HG02943 (cell line): ENCODE measurements at regions not wholly inside any gene's neighbourhood (a gene's known extent, or its start where the extent isn't known, plus 50 kb on each side); places are given as distances from the start of the nearest gene placed in this dataset.

Source experiments
- ATAC-seq: cut with Tn5 transposase; IDR thresholded peaks from one replicate; pipeline ENCODE4 v1.9.1; 2021; ENCODE audit warnings: mild to moderate bottlenecking, low read depth, moderate library complexity; ENCODE audit not compliant: unreplicated experiment

DNA sequence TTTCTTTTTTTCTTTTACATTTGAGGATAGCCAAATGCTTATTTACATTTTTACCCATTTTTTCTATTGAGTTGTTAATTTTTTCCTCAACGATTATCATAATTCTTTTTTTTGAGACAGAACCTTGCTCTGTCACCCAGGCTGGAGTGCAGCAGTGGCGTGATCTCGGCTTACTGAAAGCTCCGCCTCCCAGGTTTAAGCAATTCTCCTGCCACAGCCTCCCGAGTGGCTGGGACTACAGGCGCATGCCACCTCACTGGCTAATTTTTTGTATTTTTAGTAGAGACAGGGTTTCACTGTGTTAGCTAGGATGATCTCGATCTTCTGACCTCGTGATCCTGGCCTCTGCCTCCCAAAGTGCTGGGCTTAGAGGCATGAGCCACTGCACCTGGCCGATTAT lies 208.7 kb downstream of the LIG4 start:
- ATAC-seq, result no peak

DNA sequence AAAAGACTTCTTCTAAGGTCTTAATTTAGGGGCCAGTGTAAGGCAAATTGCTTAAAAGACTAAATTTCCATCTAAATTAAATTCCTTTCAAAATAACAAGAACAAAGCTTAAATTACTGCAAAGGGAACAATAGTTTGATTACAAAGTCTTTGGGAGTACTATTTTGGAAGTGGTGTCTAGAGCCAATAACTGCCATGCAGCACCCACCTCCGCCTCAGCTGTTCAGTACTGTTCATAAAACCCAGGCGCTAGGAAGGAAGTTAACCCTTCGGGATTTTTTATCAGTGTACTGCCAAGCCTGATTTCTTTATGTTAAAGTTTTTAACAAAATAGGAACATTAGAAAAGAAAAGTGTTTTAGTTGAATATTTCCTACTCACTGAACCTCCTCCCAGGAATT lies 210.1 kb downstream of the LIG4 start:
- no peak for ATAC-seq

DNA sequence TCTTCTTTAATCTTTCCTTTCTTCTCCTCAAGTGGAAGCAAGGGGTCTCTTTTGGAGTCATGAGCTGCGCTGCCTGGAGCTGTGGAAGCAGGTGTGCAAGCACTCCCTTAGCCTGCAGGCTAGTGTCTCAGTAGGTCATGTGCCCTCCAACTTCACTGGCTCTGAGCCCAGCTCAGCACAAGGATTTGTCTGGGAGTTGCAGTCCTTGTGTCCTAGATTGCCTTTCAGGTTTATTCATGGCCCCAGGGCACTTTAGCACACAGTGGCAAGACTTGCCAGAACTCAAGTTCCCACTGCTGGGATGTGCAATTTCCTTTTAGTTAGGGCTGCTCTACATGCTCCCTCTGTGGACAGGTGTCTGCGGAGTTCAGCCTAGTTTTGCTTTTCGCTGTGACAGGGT lies 211.7 kb downstream of the LIG4 start:
- ATAC-seq, result no peak

GRCh38 chr13:108000998-108001397 lies 214.3 kb downstream of the LIG4 start:
- ATAC-seq, result no peak

GRCh38 chr13:107999751-108000150 lies 215.6 kb downstream of the LIG4 start:
- ATAC-seq, result no peak

DNA sequence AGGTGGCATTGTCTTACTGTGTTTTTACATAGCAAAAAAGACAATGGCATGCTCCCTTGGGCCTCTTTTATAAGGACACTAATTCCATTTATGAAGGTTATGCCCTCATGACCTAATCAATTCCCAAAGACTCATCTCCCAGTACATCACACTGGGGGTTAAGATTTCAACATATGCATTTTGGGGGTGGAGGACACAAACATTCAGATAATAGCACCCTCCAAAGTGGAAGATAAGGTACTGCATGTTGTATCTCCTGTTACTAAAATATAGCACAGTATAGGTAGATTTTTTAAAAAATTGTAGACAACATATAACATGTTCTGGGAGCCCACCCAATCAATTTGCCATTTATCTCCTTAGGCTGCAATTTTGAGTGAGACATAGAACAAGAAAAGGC lies 221.2 kb downstream of the LIG4 start:
- ATAC-seq, result no peak

- ATAC-seq, result no peak
Measured at GRCh38 chr13:107993239-107993949, 221.9 kb downstream of the LIG4 start.

DNA sequence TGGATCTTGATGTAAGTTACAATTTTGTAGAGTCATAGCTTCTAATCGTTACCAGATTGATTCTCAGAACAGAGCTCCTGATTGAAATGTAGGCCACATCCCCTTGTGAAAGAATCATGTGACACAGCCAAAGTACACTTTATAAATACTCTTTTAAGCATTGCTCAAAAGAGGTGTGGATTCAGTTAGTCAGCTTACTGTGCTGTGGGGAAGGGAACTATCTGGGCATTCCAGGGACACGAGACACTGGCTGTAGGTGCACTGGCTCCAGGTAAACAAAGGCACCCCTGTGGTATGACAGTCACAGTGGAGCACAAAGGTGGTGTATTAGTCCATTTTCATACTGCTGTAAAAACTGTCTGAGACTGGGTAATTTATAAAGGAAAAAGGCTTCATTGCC lies 222.8 kb downstream of the LIG4 start:
- ATAC-seq, result no peak

DNA sequence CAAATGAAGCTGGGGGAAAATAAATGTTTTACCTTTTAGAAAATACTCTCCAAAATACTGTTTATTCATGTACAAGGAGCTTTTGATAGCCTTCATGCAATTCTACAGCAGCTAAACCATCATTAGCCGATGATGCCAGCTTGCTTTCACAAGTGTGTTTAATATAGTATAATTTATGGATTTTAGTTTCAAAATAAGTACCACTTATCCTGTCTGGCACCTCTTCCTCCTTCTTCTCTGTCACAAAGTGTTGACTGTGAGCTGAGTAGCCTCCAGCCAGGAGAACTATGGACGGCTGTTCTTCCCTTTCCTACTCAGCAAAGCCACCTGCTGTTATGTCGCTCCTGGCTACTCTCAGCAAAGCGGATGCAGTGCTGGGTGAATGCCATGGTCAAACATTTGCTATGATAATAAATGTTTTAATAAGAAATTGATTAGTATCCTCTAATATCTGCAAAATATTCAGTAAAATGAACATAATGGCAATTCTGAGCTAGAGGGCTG lies 238.2 kb downstream of the LIG4 start:
- ATAC-seq, result no peak

DNA sequence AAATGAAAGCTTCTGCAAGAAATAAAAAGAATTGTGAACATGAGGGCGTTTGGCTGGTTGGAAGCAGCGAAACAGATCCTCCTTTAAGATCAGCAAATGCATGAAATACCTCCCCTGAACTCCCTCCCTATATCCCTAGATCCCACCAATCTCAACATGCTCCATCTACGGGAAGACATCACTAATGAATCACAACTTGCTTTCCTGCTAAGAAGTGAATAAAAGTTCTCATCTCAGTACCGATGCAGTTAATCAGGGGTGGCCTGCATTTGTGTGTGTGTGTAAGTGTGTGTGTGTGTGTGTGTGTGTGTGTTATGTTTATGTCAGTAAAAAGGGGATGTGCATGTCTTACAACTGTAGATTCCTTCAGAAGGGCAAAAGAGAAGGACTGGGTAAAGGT lies 238.7 kb downstream of the LIG4 start:
- ATAC-seq, result no peak

DNA sequence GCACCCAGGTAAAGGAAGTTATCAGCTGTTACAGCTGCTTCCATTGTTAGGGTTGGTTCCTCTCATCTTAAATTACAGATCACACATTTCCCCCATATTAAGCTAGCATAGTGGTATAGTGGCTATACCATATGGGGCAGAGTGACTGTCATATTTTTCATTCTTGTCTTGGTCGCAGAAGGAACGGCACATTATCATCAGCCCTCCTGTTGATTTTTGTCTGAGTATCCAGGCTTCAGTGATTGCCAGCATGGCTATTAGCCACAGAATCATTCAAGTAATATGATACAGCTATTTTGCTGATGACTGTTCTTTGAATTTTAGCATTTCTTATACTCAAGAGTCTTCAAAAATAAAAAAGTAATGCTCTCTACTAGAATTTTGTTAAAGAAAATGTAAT lies 240.9 kb downstream of the LIG4 start:
- no peak for ATAC-seq

GRCh38 chr13:107969546-107969945 lies 245.8 kb downstream of the LIG4 start:
- ATAC-seq, result no peak

DNA sequence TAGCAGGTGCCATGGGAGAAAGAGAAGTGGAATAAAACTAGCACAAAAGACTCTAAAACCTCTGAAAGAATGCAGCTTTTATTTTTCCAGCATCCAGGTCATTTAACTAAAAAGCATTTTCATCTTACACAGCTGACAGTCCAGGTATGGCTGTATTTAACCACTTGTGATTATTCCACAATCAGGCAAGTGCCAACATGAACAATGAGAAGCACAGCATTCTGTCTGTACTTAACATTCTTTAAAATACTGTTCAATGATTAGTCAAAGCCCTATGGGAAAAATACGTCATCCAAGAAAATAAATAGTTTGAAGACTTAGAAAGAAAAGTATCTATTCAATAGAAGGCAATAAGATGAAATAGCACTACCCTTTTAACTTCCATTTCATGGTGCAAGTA lies 246.9 kb downstream of the LIG4 start:
- ATAC-seq, result no peak

DNA sequence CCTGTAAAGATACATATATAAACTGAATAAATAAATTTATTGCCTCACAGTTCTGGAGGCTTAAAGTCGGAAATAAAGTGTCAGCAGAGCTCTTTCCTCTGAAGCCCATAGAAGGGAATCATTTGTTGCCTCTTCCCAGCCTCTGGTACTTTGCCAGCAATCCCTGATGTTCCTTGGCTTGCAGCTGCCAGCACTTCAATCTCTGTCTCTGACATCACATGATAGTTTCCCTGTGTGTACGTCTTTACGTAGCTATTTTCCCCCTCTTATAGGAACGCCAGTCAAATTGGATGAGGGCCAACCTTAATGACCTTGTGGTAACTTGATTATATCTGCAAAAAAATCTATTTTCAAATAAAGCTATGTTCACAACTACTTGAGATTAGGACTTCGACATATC lies 250.9 kb downstream of the LIG4 start:
- ATAC-seq, result no peak

- no peak for ATAC-seq
Measured at GRCh38 chr13:107961849-107962608, 253.3 kb downstream of the LIG4 start.

- no peak for ATAC-seq
Measured at GRCh38 chr13:107960301-107960700, 255.0 kb downstream of the LIG4 start.

GRCh38 chr13:107956889-107957288 lies 258.4 kb downstream of the LIG4 start:
- ATAC-seq, result no peak

- ATAC-seq, result no peak
Measured at GRCh38 chr13:107942030-107942617, 273.2 kb downstream of the LIG4 start.

- ATAC-seq, result no peak
Measured at GRCh38 chr13:107941345-107942029, 273.8 kb downstream of the LIG4 start.

- ATAC-seq, result no peak
Measured at GRCh38 chr13:107937848-107938247, 277.5 kb downstream of the LIG4 start.

GRCh38 chr13:107931056-107931455 lies 284.3 kb downstream of the LIG4 start:
- no peak for ATAC-seq
